Fibroblast of lung (primary cell): ENCODE measurements at regions not wholly inside any gene's neighbourhood (a gene's known extent, or its start where the extent isn't known, plus 50 kb on each side); places are given as distances from the start of the nearest gene placed in this dataset.

Experiments
- DNase-seq, 2 donors: peaks; one replicate each; pipeline versions ENCODE4 v3.0.0 to v3.0.0-alpha.2; 2010; ENCODE audit warnings: low read depth in 2 of 2
- H2AFZ ChIP-seq: 2 replicates; pipeline ENCODE4 v1.5.1; 2012; ENCODE audit warnings: low read length, control low read depth, inconsistent platforms
- H3K27ac ChIP-seq: 2 replicates; pipeline ENCODE4 v1.5.1; 2011; ENCODE audit warnings: low read length, control low read depth; ENCODE audit not compliant: insufficient read depth
- H3K27me3 ChIP-seq: 2 replicates; pipeline ENCODE4 v1.5.1; 2011; ENCODE audit warnings: mild to moderate bottlenecking, low read length; ENCODE audit not compliant: control insufficient read depth, insufficient read depth
- H3K36me3 ChIP-seq: 2 replicates; pipeline ENCODE4 v1.5.1; 2011; ENCODE audit warnings: low read length; ENCODE audit not compliant: control insufficient read depth, insufficient read depth
- H3K4me1 ChIP-seq: 2 replicates; pipeline ENCODE4 v1.5.1; 2011; ENCODE audit warnings: low read length; ENCODE audit not compliant: control insufficient read depth, insufficient read depth; ENCODE audit errors: extremely low read depth
- H3K4me2 ChIP-seq: 2 replicates; pipeline ENCODE4 v1.5.1; 2011; ENCODE audit warnings: low read length, control low read depth; ENCODE audit not compliant: insufficient read depth; ENCODE audit errors: extremely low read depth
- H3K4me3 ChIP-seq, 4 experiments: fragments of 200-600 bp in 1 of 4; sonication (generic) in 1 of 4; replicated peaks in 1 of 4; 2 replicates each; pipeline ENCODE4 v1.5.1; 2011 to 2016; ENCODE audit warnings: low read length in 4 of 4, low read depth in 3 of 4, mild to moderate bottlenecking in 3 of 4, control low read depth in 2 of 4, inconsistent platforms in 1 of 4, mixed read lengths in 1 of 4; ENCODE audit not compliant: insufficient read depth in 1 of 4; ENCODE audit errors: control extremely low read depth in 1 of 4
- H3K79me2 ChIP-seq: 2 replicates; pipeline ENCODE4 v1.5.1; 2012; ENCODE audit warnings: mild to moderate bottlenecking, low read length, inconsistent platforms; ENCODE audit not compliant: control insufficient read depth, insufficient read depth
- H3K9ac ChIP-seq: 2 replicates; pipeline ENCODE4 v1.5.1; 2011; ENCODE audit warnings: mild to moderate bottlenecking, low read length, control low read depth; ENCODE audit not compliant: insufficient read depth
- H3K9me3 ChIP-seq: 2 replicates; pipeline ENCODE4 v1.5.1; 2012; ENCODE audit warnings: low read depth, low read length; ENCODE audit not compliant: control insufficient read depth, insufficient read depth
- H4K20me1 ChIP-seq: 2 replicates; pipeline ENCODE4 v1.5.1; 2011; ENCODE audit warnings: low read length; ENCODE audit not compliant: control insufficient read depth, insufficient read depth; ENCODE audit errors: extremely low read depth
- EZH2 ChIP-seq: IDR thresholded peaks from 2 replicates; pipeline ENCODE4 v1.5.1; 2012; ENCODE audit warnings: low read length, control low read depth, mild to moderate bottlenecking; ENCODE audit errors: missing control alignments
- TF ChIP-seq, protein P1 (sequence below), 2 donors: IDR thresholded peaks in 1 of 2; conservative IDR thresholded peaks in 1 of 2; 1 replicate in 1 of 2; 2 replicates in 1 of 2; pipeline ENCODE4 v1.5.1; 2011 to 2012; ENCODE audit warnings: low read length in 2 of 2, control low read depth in 1 of 2, inconsistent platforms in 1 of 2, low read depth in 1 of 2, mild to moderate bottlenecking in 1 of 2

DNA sequence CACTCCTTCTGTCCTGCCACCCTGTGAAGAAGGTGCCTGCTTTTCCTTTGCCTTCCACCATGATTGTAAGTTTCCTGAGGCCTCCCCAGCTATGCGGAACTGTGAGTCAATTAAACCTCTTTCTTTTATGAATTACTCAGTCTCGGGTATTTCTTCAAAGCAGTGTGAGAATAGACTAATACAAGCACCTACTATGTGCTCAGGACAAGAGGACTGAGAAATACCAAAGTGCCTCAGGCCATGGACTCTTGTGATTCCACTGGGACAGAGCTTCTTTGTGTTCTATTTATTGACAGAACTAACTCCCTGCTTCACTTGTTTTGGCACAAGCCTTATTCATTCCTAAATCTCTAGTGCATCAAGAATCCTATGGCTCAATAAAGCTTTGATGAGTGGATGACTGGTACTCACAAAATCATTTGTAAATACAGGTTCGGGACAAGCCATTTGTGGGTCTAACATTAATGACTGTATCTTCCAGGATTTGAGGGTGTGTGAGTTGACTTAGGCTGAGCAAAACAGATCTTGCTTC lies 204.2 kb downstream of the PDCD6IP start:
- Histone ChIP-seq H3K27me3 (no peaks in the 10 kb centered on the region), H3K4me1 (peaks cover 20% of the 10 kb centered on the region), H3K9me3 (no peaks in the 10 kb centered on the region), H3K4me2 (no peak overlapping the region), H3K27ac (no peak overlapping the region), H3K9ac (no peak overlapping the region), H2AFZ (no peak overlapping the region), H4K20me1 (no peaks in the 10 kb centered on the region), H3K4me3 (no peak overlapping the region), H3K79me2 (no peaks in the 10 kb centered on the region), H3K36me3 (no peaks in the 10 kb centered on the region)
- TF ChIP-seq, protein P1, sequence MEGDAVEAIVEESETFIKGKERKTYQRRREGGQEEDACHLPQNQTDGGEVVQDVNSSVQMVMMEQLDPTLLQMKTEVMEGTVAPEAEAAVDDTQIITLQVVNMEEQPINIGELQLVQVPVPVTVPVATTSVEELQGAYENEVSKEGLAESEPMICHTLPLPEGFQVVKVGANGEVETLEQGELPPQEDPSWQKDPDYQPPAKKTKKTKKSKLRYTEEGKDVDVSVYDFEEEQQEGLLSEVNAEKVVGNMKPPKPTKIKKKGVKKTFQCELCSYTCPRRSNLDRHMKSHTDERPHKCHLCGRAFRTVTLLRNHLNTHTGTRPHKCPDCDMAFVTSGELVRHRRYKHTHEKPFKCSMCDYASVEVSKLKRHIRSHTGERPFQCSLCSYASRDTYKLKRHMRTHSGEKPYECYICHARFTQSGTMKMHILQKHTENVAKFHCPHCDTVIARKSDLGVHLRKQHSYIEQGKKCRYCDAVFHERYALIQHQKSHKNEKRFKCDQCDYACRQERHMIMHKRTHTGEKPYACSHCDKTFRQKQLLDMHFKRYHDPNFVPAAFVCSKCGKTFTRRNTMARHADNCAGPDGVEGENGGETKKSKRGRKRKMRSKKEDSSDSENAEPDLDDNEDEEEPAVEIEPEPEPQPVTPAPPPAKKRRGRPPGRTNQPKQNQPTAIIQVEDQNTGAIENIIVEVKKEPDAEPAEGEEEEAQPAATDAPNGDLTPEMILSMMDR (conservative IDR thresholded peaks at IDR 0.05 in 1 of 2, IDR thresholded peaks at IDR 0.05 in 1 of 2; ENCODE audit: low read depth in 1 of 2, low read length in 2 of 2), result no peak
- no peak for TF ChIP-seq EZH2
- DNase-seq, result no peak

DNA sequence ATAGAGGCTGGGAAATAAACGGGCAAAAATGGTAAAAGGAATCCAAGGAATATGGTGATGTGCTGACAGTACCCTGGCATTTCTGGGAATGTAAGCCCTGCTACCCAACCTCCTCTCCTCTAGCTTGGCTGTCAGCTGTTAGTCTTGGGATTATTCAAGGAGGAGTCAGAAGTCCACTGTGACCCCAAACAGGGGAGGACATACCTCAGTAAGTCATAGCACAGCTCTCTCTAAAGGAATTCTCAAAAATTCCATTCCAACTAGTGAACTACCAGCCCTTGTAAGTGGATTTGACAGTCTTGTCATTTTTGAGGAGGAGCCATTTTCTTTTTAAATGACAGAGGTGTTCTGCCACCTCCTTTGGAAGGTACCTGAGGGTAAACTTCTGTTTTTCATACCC lies 207.5 kb downstream of the PDCD6IP start:
- Histone ChIP-seq H3K27ac (peak overlapping the region; percentile 65), H3K4me3 (no peak overlapping the region), H3K9me3 (no peaks in the 10 kb centered on the region), H3K36me3 (no peaks in the 10 kb centered on the region), H3K27me3 (no peaks in the 10 kb centered on the region), H2AFZ (no peak overlapping the region), H3K9ac (no peak overlapping the region), H3K4me1 (peaks cover 31% of the 10 kb centered on the region), H3K79me2 (no peaks in the 10 kb centered on the region), H3K4me2 (no peak overlapping the region), H4K20me1 (no peaks in the 10 kb centered on the region)
- TF ChIP-seq, protein P1 (conservative IDR thresholded peaks at IDR 0.05 in 1 of 2, IDR thresholded peaks at IDR 0.05 in 1 of 2; ENCODE audit: low read depth in 1 of 2, low read length in 2 of 2), result no peak
- TF ChIP-seq EZH2, result no peak
- DNase-seq, result peak; percentile 29 to 89

DNA sequence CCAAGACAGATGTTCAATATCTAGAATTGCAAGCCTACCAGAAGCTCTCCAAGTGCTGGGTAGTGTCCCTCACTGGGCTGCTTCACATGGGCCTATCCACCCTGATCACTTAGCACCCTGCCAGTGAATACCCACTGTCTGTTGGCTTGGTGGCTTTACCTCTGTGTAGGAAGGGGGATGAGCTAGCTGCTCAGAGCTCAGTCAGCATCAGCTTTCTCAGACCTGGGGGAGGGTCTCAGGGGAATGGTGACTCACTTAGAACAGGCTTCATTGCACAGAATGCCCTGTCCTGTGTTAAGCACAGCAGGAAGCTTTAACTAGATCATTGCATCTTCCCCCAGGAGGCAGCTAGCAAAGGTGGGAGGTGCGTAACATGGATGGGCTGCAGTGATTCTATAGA lies 209.8 kb downstream of the PDCD6IP start:
- Histone ChIP-seq H3K4me2 (no peak overlapping the region), H3K4me3 (no peak overlapping the region), H3K36me3 (no peaks in the 10 kb centered on the region), H3K27ac (no peak overlapping the region), H4K20me1 (no peaks in the 10 kb centered on the region), H2AFZ (no peak overlapping the region), H3K27me3 (no peaks in the 10 kb centered on the region), H3K79me2 (no peaks in the 10 kb centered on the region), H3K4me1 (peaks cover 36% of the 10 kb centered on the region), H3K9me3 (no peaks in the 10 kb centered on the region), H3K9ac (no peak overlapping the region)
- TF ChIP-seq, protein P1 (conservative IDR thresholded peaks at IDR 0.05 in 1 of 2, IDR thresholded peaks at IDR 0.05 in 1 of 2; ENCODE audit: low read depth in 1 of 2, low read length in 2 of 2), result no peak
- TF ChIP-seq EZH2, result no peak
- DNase-seq, result peak in 1 of 2 donors; percentile 50
